NOMO-1 treated with dmso at 0.1 percent for 144 hours (cell line): ENCODE measurements at regions not wholly inside any gene's neighbourhood (a gene's known extent, or its start where the extent isn't known, plus 50 kb on each side); places are given as distances from the start of the nearest gene placed in this dataset.
"Not testable (repeated sequence)": the region's sequence is repeated elsewhere in the genome, so short reads cannot be mapped to it uniquely, and the experiment has no call there.

Source experiments
- DNase-seq: peaks from one replicate; lab custom pipeline; 2025; ENCODE audit not compliant: unreplicated experiment; lab: John Stamatoyannopoulos, UW

DNA sequence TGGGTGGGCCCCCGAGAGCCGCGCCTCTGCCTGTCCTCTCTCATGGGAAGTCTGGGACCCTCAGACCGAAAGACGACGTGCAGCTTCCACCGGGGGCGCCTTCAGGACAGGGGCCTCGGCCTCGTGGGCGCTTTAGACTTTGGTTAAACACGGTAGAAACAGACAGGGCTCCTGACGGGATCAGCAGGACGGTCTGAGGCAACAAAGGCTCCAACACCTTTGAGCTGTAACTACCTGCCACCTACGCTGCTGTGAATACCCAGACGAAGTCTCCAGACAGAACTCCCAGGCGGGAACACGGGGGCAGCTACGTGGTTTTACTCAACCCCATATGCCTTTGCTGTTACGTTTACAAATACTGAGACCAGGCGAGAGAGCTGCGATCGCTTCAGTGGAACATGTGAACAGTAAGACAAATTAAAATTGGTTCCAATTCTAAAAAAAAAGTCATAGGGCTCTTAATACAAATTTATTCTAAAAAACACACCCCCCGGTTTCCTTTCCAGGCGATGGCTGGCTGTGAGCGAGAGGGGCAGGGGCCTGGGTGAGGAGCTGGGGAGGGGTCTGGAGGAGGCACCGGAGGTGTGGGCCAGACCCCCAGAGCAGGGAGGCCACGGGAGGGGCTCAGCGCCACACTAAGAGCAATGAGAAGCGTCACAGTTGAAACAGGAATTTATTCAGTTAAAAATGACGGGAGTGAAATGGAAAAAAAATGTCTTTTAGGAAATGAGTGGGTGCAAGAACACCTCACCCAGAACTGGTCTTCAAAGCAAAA lies 453.2 kb downstream of the QKI start:
- DNase-seq, result no peak

DNA sequence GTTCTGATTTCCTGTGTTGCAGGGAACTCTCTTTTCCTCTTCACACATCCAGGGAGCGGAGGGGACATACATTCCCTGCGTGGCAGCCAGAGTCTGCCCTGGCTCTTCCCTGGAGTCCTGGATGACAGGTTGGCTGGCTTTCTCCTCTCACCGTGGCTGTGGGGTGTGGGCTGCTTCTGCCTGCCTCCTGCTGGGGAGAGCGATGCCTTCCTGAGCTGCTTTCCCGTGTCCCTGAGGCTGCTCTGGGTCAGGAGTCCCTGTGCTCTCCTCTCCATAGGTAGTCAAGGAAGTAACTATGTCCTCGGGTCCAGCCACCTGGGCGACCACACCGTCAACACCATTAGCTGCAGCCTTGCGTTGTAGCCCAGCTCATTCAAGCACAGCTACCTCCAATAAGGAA lies 451.7 kb downstream of the QKI start:
- DNase-seq, result no peak

DNA sequence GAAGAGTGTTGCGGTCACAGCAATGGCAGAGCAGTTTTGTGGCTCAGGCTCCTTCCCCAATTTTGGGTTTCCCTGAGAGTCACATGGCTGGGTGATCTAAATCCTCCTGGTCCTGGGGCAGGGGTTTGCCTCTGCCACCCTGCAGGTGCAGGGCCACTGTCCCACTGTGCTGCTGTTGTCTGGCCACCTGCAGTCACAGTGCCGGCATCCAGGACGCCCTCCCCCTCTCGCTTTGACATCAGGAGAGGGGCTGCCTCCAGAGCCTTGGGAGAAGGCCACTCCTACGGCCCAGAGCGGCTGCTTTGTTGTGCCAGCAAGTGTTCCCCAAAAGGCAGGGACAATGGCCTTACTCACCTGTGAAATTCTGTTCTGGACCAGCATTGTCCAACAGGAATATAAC lies 449.0 kb downstream of the QKI start:
- no peak for DNase-seq

DNA sequence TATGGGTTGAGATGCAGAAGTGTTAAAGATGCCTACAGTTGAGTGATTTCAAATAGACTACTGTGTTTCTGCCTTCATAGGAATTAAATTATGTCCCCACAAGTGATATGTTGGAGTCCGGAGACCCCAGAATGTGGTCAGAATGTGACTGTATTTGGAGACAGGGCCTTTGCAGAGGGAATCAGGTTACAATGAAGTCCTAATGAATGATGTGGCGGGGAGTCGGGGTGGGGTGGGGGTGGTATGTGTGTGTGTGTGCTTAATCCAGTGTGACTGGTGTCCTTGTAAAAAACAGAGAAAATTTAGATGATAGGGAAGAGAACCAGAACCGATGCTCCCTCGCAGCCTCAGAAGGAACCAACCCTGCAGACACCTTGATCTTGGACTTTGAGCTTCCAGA lies 448.2 kb downstream of the QKI start:
- DNase-seq, result no peak

DNA sequence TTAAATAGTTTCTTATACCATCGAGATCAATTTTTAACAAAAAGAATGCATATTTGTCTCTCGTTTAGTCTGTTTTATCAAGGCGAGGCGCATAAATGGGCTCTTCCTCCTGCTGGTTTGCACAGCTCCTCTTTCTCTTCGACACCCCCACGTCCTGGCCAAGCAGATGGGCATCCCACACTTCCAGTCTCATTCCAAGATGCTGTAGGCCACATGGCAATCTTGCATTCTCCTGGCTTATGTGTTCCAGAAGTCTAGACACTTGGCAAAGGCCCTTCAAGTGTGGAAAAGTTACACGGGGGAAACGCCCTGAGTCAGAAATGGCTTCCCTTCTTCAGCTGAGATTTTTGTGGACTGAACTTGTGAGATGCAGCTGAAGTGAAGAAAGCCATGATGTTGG lies 447.1 kb downstream of the QKI start:
- DNase-seq, result no peak

DNA sequence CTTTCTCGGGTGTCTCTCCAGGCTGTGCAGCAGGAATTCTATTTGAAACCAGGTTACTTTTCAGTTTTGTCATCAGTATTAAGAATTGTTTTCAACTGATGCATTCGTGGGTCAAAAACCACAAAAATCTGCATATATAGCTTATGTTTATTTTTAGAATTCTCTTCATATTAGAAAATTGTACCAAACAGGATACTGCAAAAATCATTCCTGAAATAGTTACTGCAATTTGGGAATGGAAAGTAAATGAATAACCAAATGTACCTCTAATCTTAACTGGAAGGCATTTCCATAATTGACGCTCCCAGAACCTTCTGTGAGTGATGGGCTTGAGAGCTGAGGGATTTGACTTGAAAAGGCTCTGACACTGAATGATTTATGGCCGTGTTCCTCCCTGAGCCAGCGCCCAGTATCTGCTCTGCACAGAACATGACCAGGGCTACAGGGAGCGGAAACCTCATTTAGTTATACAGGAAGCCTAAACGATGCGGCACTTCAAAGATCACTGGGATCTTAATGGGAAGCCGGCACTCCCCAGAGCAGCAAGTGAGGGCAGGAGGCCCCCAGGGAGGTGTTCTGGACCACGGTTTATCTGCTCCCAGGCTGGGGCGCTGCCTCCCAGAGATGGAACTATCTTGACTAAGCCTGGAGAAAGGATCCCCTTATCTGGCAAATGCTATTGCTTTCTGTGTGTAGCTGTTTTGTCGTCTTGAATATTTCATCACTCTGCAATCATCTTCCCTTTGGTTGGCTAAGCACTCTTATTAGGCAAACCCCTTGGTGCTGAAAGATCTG lies 446.0 kb downstream of the QKI start:
- DNase-seq, result no peak

DNA sequence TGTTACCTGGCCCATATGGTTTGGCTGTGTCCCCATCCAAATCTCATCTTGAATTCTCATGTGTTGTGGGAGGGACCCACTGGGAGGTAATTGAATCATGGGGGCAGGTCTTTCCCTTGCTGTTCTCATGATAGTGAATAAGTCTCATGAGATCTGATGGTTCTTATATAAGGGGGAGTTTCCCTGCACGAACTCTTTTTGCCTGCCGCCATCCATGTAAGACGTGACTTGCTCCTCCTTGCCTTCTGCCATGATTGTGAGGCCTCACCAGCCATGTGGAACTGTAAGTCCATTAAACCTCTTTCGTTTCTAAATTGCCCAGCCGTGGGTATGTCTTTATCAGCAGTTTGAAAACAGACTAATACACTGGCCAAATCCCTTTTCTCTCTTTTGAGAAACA lies 444.4 kb downstream of the QKI start:
- DNase-seq, result not testable (repeated sequence)

DNA sequence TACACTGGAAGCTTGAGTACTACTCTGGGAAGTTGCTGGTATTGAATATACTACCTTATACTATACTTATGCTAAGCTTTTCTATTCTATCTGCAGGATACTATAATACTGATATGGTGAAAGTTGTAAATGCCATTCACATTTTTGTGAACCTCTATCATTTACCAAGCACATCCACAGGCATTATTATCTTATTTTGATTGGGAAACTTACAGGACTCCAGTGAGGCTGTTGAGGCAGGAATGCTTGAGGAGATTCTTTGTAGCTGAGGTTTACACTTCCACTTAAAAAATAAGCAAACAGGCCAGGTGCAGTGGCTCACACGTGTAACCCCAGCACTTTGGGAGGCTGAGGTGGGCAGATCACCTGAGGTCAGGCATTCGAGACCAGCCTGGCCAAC lies 442.9 kb downstream of the QKI start:
- DNase-seq, result no peak

DNA sequence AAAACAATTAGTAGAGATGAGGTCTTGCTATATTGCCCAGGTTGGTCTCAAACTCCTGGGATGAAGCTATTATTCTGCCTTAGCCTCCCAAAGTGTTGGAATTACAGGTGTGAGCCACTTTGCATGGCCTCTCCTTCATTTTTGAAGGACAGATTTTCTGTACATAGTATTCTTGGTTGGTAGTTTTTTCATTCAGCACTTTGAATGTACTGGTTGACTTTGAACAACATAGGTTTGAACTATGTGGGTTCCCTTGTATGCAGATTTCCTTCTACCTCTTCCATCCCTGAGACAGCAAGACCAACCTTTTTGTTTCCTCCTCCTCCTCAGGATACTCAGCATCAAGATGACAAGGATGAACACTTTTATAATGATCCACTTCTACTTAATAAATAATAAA lies 436.4 kb downstream of the QKI start:
- DNase-seq, result no peak

DNA sequence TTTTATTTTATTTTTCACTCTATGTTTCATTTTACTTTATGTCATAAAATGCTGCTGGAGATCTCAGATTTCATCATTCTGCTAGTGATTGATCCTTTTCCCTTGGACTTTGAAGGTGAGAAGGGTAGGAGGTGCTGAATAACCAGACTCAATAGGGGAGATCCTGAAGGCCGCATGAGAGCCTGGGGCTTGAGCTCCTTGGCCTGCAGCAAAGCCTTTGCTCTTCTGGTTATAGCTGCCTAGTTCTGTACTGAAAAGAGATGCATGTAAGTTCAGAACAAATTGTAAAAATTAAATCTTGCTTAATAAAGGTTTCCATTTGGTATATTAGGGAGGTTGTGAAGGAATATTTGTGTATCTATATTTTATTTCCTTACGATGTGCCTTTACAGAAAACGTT lies 430.2 kb downstream of the QKI start:
- no peak for DNase-seq

DNA sequence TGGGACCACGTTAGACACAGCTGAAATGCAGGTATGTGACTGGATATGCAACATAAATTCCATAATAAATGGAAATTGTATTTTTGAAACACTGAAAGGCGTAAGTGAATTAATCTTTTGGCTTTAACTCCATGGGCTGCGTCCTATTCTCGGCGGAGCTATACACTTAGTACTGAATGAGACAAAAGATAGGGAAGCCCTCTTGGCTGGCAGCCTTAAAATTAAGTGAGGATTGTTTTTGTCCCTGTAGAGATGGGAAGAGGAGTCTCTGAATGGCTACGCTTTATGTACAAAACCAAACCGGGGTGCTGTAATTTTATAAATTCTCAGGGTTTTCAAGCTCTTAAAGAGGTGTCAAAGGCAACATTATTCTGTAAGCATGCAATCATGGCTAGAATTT lies 429.8 kb downstream of the QKI start:
- DNase-seq, result no peak

DNA sequence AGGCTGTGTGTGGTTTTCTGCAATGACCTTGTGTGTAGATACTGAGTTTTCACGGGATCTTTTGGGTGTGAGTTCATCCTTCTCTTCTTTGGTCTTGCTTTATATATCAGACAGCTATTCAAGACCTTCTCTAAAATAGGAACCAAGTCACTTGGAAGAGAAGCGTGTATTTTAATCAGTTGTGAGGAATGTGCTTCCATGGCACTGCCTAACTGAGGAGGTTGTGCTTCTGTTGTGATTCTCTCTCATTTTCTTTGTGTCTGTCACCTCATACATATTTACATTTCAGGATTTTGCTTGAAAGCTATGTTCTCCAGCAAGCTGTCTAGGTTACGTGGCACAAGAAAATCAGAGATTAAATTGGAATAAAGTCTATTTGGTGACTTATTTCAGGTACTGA lies 428.7 kb downstream of the QKI start:
- DNase-seq, result no peak

DNA sequence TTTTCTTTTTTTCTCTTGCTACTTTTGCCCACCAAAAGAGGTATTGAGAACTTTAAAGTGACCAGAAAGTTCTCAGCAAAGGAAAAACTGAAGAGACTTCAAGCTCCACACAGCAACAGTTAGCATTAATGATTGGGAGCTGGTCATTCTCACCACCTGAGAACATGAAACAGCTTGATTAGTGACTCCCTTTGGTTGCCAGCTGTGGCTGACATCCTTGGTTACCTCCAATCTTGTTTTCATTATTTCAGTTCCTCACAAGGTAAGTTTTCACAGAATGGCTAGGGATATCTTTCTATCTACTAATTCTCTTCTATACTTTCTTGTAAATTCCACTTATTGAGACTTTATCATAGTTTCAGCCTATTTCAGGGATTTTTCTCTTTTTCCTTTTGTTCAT lies 427.9 kb downstream of the QKI start:
- DNase-seq, result no peak

DNA sequence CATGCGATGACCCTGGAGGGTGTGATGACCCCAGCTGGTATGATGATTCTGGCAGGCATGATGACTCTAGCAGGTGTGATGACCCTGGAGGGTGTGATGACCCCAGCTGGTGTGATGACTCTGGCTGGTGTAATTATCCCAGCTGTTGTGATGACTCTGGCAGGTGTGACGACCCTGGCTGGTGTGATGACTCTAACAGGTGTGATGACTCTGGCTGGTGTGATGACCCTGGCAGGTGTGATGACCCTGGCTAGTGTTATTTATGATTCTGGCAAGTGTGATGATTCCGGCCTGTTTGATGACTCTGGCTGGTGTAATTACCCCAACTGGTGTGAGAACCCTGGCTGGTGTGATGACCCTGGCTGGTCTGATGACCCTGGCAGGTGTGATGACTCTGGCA lies 427.2 kb downstream of the QKI start:
- DNase-seq, result no peak

DNA sequence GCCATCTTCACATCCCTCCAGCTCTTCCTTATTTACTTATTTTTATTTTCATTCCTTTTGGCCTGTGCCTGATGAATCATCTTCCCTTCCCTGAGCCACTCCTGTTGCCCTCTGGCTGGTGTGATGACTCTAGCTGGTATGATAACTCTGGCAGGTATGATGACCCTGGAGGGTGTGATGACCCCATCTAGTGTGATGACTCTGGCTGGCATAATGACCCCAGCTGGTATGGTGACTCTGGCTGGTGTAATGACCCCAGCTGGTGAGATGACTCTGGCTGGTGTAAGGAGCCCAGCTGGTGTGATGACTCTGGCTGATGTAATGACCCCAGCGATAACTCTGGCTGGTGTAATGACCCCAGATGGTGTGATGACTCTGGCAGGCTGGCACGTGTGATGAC lies 426.8 kb downstream of the QKI start:
- DNase-seq, result no peak

DNA sequence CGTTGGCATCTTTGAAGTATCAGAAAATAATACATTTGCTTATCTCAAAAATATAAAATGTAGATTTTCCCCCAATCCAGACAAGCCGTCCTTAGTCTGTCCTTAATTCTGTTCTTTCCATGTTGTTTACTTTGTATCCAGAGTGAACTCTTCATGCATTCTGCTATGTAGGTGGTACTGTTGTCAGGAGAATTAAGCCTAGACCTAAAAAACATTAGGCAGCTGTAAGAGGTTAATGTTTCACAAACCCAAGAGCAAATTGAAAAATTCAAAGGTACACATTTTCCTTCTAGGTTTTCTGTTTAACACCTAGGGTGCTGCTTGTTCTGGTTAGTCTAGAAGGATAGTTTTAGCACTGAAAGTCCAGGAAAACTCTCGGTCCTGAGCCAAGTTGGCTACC lies 426.4 kb downstream of the QKI start:
- DNase-seq, result no peak

DNA sequence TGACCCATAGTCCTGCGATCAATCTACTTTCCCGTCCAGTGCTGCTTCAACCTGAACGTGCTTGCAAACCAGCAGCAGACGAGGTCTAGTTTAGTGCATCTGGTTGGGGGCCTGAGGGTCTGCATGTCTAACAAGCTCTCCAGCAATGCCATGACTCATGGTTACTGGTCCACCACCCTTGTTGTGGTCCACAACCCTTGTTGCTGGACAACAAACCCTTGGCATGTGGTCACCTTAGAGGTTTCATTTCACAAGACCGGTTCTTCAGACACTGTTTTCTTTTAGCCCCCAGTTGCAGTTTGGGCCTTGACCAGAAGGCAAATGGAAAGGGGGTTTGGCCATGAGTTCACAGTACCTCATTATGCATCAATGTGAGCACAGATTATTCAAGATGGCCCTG lies 424.8 kb downstream of the QKI start:
- no peak for DNase-seq

DNA sequence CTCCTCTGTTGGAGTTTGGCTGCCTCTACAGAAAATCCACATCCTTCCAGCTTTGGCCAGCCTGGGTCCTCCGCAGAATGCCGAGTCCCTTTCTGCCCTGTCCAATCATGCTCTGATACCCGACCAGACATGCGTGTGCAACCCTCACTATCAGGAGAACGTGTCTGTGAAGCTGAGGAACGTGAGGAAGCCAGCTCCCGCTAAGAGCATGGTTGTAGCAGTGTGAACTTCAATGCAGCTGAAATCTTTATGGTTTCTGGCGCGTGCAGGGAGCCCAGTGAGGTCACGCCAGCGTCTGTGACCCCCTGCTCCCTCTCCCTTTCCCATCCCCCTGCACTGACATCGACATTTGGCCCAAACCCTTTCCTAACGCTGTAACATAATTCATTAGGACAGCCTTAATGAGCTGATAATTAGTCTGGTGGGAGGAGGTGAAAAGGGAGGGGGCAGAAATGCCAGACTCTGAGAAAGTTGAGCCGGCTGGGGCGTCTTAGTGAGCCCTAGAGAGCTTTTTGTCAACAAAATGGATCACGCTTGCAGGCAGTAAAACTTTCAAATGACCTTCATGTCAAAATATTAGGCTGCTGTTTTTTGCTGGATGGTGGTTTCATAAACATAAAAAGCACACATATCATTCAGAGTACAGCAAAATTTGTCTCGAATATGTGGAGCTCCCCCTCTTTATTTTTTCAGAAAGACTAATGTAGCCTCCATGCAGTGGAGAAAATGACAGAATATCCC lies 423.3 kb downstream of the QKI start:
- DNase-seq, result no peak

DNA sequence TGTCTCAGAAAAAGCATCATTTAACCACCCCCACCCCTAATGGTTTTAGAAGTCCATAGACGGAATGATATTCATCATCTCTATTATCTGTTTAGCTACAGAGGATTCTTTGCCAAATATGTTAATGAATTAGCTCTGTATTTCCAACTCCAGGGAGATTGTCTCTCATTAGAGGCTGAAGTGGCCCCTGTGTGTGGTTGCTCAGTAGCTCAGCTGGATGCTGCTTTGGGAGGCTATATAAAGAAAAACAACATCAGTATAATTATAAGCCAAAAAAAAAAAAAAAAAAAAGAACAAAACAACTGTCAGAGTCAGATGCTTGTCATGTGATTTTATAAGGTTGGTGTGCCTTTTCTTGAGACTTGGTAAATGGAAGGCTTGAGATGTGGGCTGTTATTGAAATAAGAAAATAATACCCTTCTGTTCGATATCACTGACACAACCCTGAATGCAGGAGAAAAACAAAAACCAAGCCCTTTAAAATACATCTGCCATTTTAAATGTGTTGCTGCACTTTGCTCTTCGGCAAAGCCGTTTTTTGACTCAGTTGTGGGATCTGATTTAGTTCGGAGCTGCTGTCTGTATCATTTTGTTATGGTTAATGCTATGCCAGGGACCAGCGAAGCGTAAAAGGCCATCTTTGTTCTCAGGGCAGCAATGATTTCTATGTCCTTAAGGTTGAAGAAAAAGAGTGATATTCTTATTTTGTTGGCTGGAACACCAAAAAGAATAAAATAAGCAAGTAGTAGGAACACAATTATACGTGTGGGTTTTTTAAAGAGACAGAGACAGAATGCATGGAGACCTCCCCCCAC lies 422.6 kb downstream of the QKI start:
- no peak for DNase-seq

DNA sequence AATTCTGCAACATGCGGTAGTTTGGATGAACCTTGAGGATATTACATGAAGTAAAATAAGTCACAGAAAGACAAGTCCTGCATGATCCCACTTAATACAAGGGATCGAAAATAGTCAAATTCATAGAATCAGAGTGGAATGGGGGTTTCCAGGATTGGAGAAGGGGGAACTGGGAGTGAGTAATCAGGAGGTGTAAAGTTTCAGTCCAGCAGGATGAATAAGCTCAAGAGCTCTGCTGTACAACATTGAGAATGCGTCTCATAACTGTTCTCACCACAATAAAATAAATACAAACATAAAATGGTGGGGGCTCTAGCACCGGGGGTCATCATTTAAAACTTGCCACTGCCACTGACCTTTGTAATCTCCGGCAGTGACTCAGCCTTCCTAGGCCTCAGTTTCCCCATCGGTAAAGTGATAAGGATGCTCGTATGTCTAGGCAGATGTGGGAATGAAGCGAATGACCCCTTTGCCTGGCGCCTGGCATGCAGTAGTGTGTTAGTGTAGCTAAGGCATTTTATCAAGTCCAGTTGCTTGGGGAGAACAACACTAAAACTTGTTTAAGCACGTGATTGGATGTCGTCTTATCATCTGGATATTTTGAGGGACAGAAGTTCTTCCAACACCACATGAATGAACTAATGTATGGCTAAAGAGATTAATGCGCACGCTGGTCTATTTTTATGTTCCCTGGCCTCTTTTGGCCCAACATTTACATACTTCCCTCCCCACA lies 421.1 kb downstream of the QKI start:
- no peak for DNase-seq
